ENCODE measurements at regions not wholly inside any gene's neighbourhood (a gene's known extent, or its start where the extent isn't known, plus 50 kb on each side); places are given as distances from the start of the nearest gene placed in this dataset.

- no peak for TF ChIP-seq POLR2A (IDR thresholded peaks at IDR 0.05; ENCODE audit: low read depth, low read length)
- TF ChIP-seq POLR2AphosphoS5 (IDR thresholded peaks at IDR 0.05; ENCODE audit: low read depth, low read length) = no peak
Observed at GRCh38 chr1:60913039-60913438, 169.3 kb upstream of the NFIA start.

Data from GM12892 (cell line).